Muscle of leg (tissue), 3 donors: ENCODE measurements at regions not wholly inside any gene's neighbourhood (a gene's known extent, or its start where the extent isn't known, plus 50 kb on each side); places are given as distances from the start of the nearest gene placed in this dataset.

Source experiments
- DNase-seq: peaks from one replicate; pipeline ENCODE4 v3.0.0; 2013
- H3K27ac ChIP-seq: one replicate; pipeline ENCODE4 v1.5.1; 2013; ENCODE audit warnings: mild to moderate bottlenecking, low read length, control low read depth
- H3K27me3 ChIP-seq: one replicate; pipeline ENCODE4 v1.6.1; 2013; ENCODE audit warnings: low read length; ENCODE audit not compliant: control insufficient read depth, insufficient read depth
- H3K36me3 ChIP-seq: one replicate; pipeline ENCODE4 v1.6.1; 2013; ENCODE audit warnings: low read length; ENCODE audit not compliant: control insufficient read depth, insufficient read depth
- H3K4me1 ChIP-seq: one replicate; pipeline ENCODE4 v1.6.1; 2013; ENCODE audit warnings: low read length; ENCODE audit not compliant: control insufficient read depth, insufficient read depth
- H3K4me3 ChIP-seq: one replicate; pipeline ENCODE4 v1.5.1; 2013; ENCODE audit warnings: low read length, control low read depth
- H3K9me3 ChIP-seq: replicated peaks from 2 replicates; pipeline ENCODE4 v1.6.1; 2013; ENCODE audit warnings: low read depth, low read length; ENCODE audit not compliant: control insufficient read depth
- WGBS: methylation state at CpG from one replicate; pipeline ENCODE4 v1.1.5; 2013; ENCODE audit warnings: missing lambda C conversion rate; ENCODE audit not compliant: insufficient coverage; 5-methylcytosine and 5-hydroxymethylcytosine counted together

- no peak overlapping the region for H3K27ac ChIP-seq
- no peak for DNase-seq
- H3K36me3 ChIP-seq: no peaks in the 10 kb centered on the region
- peaks cover 11% of the 10 kb centered on the region for H3K27me3 ChIP-seq
- H3K9me3 ChIP-seq: peaks cover 9% of the 10 kb centered on the region
- peaks cover 33% of the 10 kb centered on the region for H3K4me1 ChIP-seq
- no peak overlapping the region for H3K4me3 ChIP-seq
- 56% methylated on average over 4 of the region's 8 CpGs for WGBS
These were observed 66.9 kb upstream of the BAIAP2L1 start for GRCh38 chr7:98467570-98468312.

GRCh38 chr7:98465022-98465421 is 64.1 kb upstream of the BAIAP2L1 start:
- Histone ChIP-seq H3K4me1 (peaks cover 22% of the 10 kb centered on the region), H3K4me3 (no peak overlapping the region), H3K27me3 (peaks cover 3% of the 10 kb centered on the region), H3K9me3 (peaks cover 9% of the 10 kb centered on the region), H3K36me3 (no peaks in the 10 kb centered on the region), H3K27ac (peak overlapping the region; percentile 44)
- 78% methylated on average over 8 of the region's 8 CpGs for WGBS
- no peak for DNase-seq

- Histone ChIP-seq H3K36me3 (no peaks in the 10 kb centered on the region), H3K27me3 (peaks cover 2% of the 10 kb centered on the region), H3K27ac (peak overlapping the region; percentile 47), H3K4me1 (peaks cover 22% of the 10 kb centered on the region), H3K9me3 (peaks cover 9% of the 10 kb centered on the region), H3K4me3 (no peak overlapping the region)
- DNase-seq: peak; percentile 80
- WGBS: 62% methylated on average over 3 of the region's 4 CpGs
These were observed 63.7 kb upstream of the BAIAP2L1 start for GRCh38 chr7:98464558-98464940.

GRCh38 chr7:98463837-98464557 is 63.1 kb upstream of the BAIAP2L1 start:
- whole genome bisulfite sequencing: 51% methylated on average over 6 of the region's 9 CpGs

GRCh38 chr7:98462911-98463633 is 62.2 kb upstream of the BAIAP2L1 start:
- Histone ChIP-seq H3K4me3 (no peak overlapping the region), H3K4me1 (peaks cover 36% of the 10 kb centered on the region), H3K27me3 (no peaks in the 10 kb centered on the region), H3K27ac (no peak overlapping the region), H3K9me3 (peaks cover 3% of the 10 kb centered on the region), H3K36me3 (no peaks in the 10 kb centered on the region)
- no peak for DNase-seq
- 19% methylated on average over 7 of the region's 9 CpGs for WGBS

More at GRCh38 chr7:98463837-98464557, 63.1 kb upstream of the BAIAP2L1 start:
- no peaks in the 10 kb centered on the region for H3K36me3 ChIP-seq
- H3K27me3 ChIP-seq: peaks cover 2% of the 10 kb centered on the region
- no peak for DNase-seq
- no peak overlapping the region for H3K4me3 ChIP-seq
- H3K9me3 ChIP-seq: peaks cover 6% of the 10 kb centered on the region
- H3K27ac ChIP-seq: peak overlapping the region; percentile 47
- H3K4me1 ChIP-seq: peaks cover 27% of the 10 kb centered on the region

- H3K4me3 ChIP-seq: no peak overlapping the region
- no peaks in the 10 kb centered on the region for H3K27me3 ChIP-seq
- DNase-seq: no peak
- H3K36me3 ChIP-seq: no peaks in the 10 kb centered on the region
- H3K27ac ChIP-seq: no peak overlapping the region
- H3K9me3 ChIP-seq: peaks cover 3% of the 10 kb centered on the region
- peaks cover 53% of the 10 kb centered on the region for H3K4me1 ChIP-seq
- WGBS: 100% methylated on average over 2 of the region's 3 CpGs
These were observed 60.0 kb upstream of the BAIAP2L1 start for GRCh38 chr7:98460902-98461301.

GRCh38 chr7:98459529-98459928 is 58.6 kb upstream of the BAIAP2L1 start:
- DNase-seq: no peak
- Histone ChIP-seq H3K4me1 (peaks cover 44% of the 10 kb centered on the region), H3K36me3 (no peaks in the 10 kb centered on the region), H3K9me3 (peaks cover 3% of the 10 kb centered on the region), H3K27me3 (no peaks in the 10 kb centered on the region), H3K27ac (no peak overlapping the region), H3K4me3 (no peak overlapping the region)
- 60% methylated on average over 3 of the region's 4 CpGs for WGBS

GRCh38 chr7:98458090-98458875 is 57.4 kb upstream of the BAIAP2L1 start:
- Histone ChIP-seq H3K27ac (no peak overlapping the region), H3K4me1 (peaks cover 36% of the 10 kb centered on the region), H3K9me3 (peaks cover 3% of the 10 kb centered on the region), H3K36me3 (no peaks in the 10 kb centered on the region), H3K4me3 (no peak overlapping the region), H3K27me3 (no peaks in the 10 kb centered on the region)
- 81% methylated on average over 11 of the region's 16 CpGs for WGBS
- DNase-seq: no peak

GRCh38 chr7:98456866-98457265 is 56.0 kb upstream of the BAIAP2L1 start:
- Histone ChIP-seq H3K27me3 (no peaks in the 10 kb centered on the region), H3K9me3 (peaks cover 6% of the 10 kb centered on the region), H3K27ac (peak overlapping the region; percentile 62), H3K4me1 (peaks cover 31% of the 10 kb centered on the region), H3K36me3 (no peaks in the 10 kb centered on the region), H3K4me3 (no peak overlapping the region)
- peak; percentile 73 for DNase-seq
- 51% methylated on average over 3 of the region's 6 CpGs for WGBS
